HepG2 (cell line): ENCODE measurements at regions not wholly inside any gene's neighbourhood (a gene's known extent, or its start where the extent isn't known, plus 50 kb on each side); places are given as distances from the start of the nearest gene placed in this dataset.

Experiments used
- ATAC-seq: fragments of 200-7000 bp; cut with Tn5 transposase; 3 replicates; pipeline ENCODE4 v1.9.1; 2020; ENCODE audit warnings: mild to moderate bottlenecking, moderate library complexity
- BruUV-seq: library from RNA; stranded (reverse); fragments of 400-500 nt; replicated peaks from 2 replicates; lab custom pipeline; 2021; lab: Mats Ljungman, UMichigan
- CTCF ChIA-PET: fragments of 300-600 bp; formaldehyde crosslinking; extraction: SDS; loops from one replicate; lab custom pipeline; 2021; ENCODE audit warnings: low total read pairs, inconsistent platforms, low intra/inter-chr PET ratio; lab: Yijun Ruan, JAX
- POLR2A ChIA-PET: fragments of 350-600 bp; sonication (Branson Sonifier 250); formaldehyde crosslinking; loops from one replicate; lab custom pipeline; 2020; ENCODE audit warnings: antibody characterized with exemption, inconsistent platforms; lab: Yijun Ruan, JAX
- DNase-seq: peaks from one replicate; pipeline ENCODE4 v3.0.0-alpha.2; 2015; ENCODE audit warnings: low spot score
- FAIRE-seq: peaks from 3 replicates; lab custom pipeline; 2011; peaks lifted over from hg19 to GRCh38; lab: Jason Lieb, UNC
- H2AFZ ChIP-seq: one replicate; pipeline ENCODE4 v1.6.1; 2011; ENCODE audit warnings: low read length, inconsistent platforms
- H3K27ac ChIP-seq: fragments of 300-600 bp; 3 replicates; pipeline ENCODE4 v1.8.0; 2011; ENCODE audit warnings: mixed run types, mild to moderate bottlenecking, mixed read lengths, low read length, inconsistent platforms; ENCODE audit not compliant: insufficient read depth; ENCODE audit errors: extremely low read length
- H3K27me3 ChIP-seq, 2 experiments: fragments of 200-600 bp in 1 of 2; 2 replicates in 1 of 2; 3 replicates in 1 of 2; pipeline versions ENCODE4 v1.6.0 to v1.8.0; 2011; ENCODE audit warnings: low read length in 2 of 2, mild to moderate bottlenecking in 2 of 2, moderate library complexity in 2 of 2, inconsistent platforms in 1 of 2; ENCODE audit not compliant: insufficient read depth in 2 of 2, control insufficient read depth in 1 of 2
- H3K36me3 ChIP-seq, 2 experiments: fragments of 200-600 bp in 1 of 2; replicated peaks in 1 of 2; 2 replicates in 1 of 2; 3 replicates in 1 of 2; pipeline versions ENCODE4 v1.5.1 to v1.8.0; 2011; ENCODE audit warnings: low read length in 2 of 2, inconsistent platforms in 1 of 2; ENCODE audit not compliant: insufficient read depth in 2 of 2, control insufficient read depth in 1 of 2
- H3K4me1 ChIP-seq: 2 replicates; pipeline ENCODE4 v1.5.1; 2012; ENCODE audit warnings: low read length, inconsistent platforms; ENCODE audit not compliant: insufficient read depth
- H3K4me2 ChIP-seq: 2 replicates; pipeline ENCODE4 v1.6.0; 2011; ENCODE audit warnings: low read depth, low read length, inconsistent platforms
- H3K4me3 ChIP-seq, 3 experiments: fragments of 200-600 bp in 1 of 3; sonication (generic), shearing (Covaris generic) in 1 of 3; replicated peaks in 1 of 3; 2 replicates each; pipeline ENCODE4 v1.5.1; 2011 to 2016; ENCODE audit warnings: low read length in 3 of 3, inconsistent platforms in 2 of 3, low read depth in 2 of 3, mild to moderate bottlenecking in 2 of 3, control low read depth in 1 of 3, mixed read lengths in 1 of 3; ENCODE audit not compliant: insufficient read depth in 1 of 3
- H3K79me2 ChIP-seq: one replicate; pipeline ENCODE4 v1.6.1; 2011; ENCODE audit warnings: low read length, inconsistent platforms; ENCODE audit not compliant: insufficient read depth
- H3K9ac ChIP-seq: 2 replicates; pipeline ENCODE4 v1.6.0; 2011; ENCODE audit warnings: mild to moderate bottlenecking, low read depth, low read length, inconsistent platforms; ENCODE audit not compliant: insufficient read depth
- H3K9me3 ChIP-seq: 2 replicates; pipeline ENCODE4 v1.5.1; 2012; ENCODE audit warnings: mild to moderate bottlenecking, low read length
- H4K20me1 ChIP-seq: 2 replicates; pipeline ENCODE4 v1.6.0; 2011; ENCODE audit warnings: inconsistent platforms, mild to moderate bottlenecking, low read length, moderate library complexity; ENCODE audit not compliant: insufficient read depth
- CAMTA2 ChIP-seq: sonication (generic); formaldehyde crosslinking; IDR thresholded peaks from 2 replicates; pipeline ENCODE4 v1.4.0; 2020; ENCODE audit warnings: mild to moderate bottlenecking, missing genetic modification reagents, borderline replicate concordance
- MNT ChIP-seq: fragments of 450-650 bp; IDR thresholded peaks from 2 replicates; pipeline ENCODE4 v1.6.1; 2016
- MTERF4 ChIP-seq: sonication (generic); formaldehyde crosslinking; IDR thresholded peaks from 2 replicates; pipeline ENCODE4 v1.8.0; 2023; ENCODE audit warnings: mild to moderate bottlenecking, missing genetic modification reagents
- RARG ChIP-seq: sonication (generic); formaldehyde crosslinking; IDR thresholded peaks from 2 replicates; pipeline ENCODE4 v1.4.0; 2020; ENCODE audit warnings: low read depth, mild to moderate bottlenecking, missing genetic modification reagents
- ZBTB33 ChIP-seq: sonication (generic); formaldehyde crosslinking; IDR thresholded peaks from 2 replicates; pipeline ENCODE4 v1.4.0; 2020; ENCODE audit warnings: missing genetic modification reagents
- ZMYM4 ChIP-seq: sonication (generic); formaldehyde crosslinking; IDR thresholded peaks from 2 replicates; pipeline ENCODE4 v1.8.1; 2023; ENCODE audit warnings: mild to moderate bottlenecking, missing genetic modification reagents
- WGBS: methylation state at CpG from one replicate; pipeline ENCODE4 v1.1.6; 2017; ENCODE audit warnings: low lambda C conversion rate; 5-methylcytosine and 5-hydroxymethylcytosine counted together
- in situ Hi-C: cut with HindIII; loops from 2 replicates; pipeline ENCODE4 v1.10.0; 2017; ENCODE audit warnings: low pct_unique_long_range_greater_than_20kb; ENCODE audit not compliant: extremely low pct_ligation_motif_present
- intact Hi-C: fragments of 100-400 bp; cut with micrococcal nuclease; formaldehyde crosslinking; loops from one replicate; pipeline ENCODE4 v1.10.0; 2022; ENCODE audit not compliant: unreplicated experiment

- TF ChIP-seq ZBTB33 (CRISPR knock-in tag) = no peak
- no peak for TF ChIP-seq CAMTA2
- no peak for TF ChIP-seq MTERF4 (CRISPR knock-in tag)
- TF ChIP-seq RARG (CRISPR knock-in tag) = no peak
Measured at GRCh38 chr18:43970656-43971055, 693.4 kb upstream of the SYT4 start (continued).

GRCh38 chr18:43978174-43978573 is 700.9 kb upstream of the SYT4 start:
- no TSS peak for BruUV-seq
- in situ Hi-C loops = no loop called here
- POLR2A ChIA-PET = no interaction called here
- DNase-seq (no peak), FAIRE-seq (no peak)
- Histone ChIP-seq H3K27ac (no peak overlapping the region), H3K79me2 (no peaks in the 10 kb centered on the region), H3K4me1 (no peaks in the 10 kb centered on the region), H3K9ac (no peak overlapping the region), H3K4me3 (no peak overlapping the region), H4K20me1 (no peaks in the 10 kb centered on the region), H3K36me3 (no peaks in the 10 kb centered on the region), H3K9me3 (peaks cover 70% of the 10 kb centered on the region)
- WGBS = 0% methylated on average over 3 of the region's 4 CpGs
- peak; percentile 91 for TF ChIP-seq MNT
- no peak for TF ChIP-seq ZMYM4 (CRISPR knock-in tag)
- TF ChIP-seq, all 625 proteins: peak for 1
- CTCF ChIA-PET = no interaction called here
- ATAC-seq = no peak
- Histone ChIP-seq H3K4me2 (no peak overlapping the region), H3K27me3 (no peaks in the 10 kb centered on the region), H2AFZ (no peak overlapping the region)
- intact Hi-C loops = no loop called here
